Spleen (tissue), 11 donors: ENCODE measurements at regions not wholly inside any gene's neighbourhood (a gene's known extent, or its start where the extent isn't known, plus 50 kb on each side); places are given as distances from the start of the nearest gene placed in this dataset.

ENCODE experiments used
- DNase-seq: peaks from one replicate; pipeline ENCODE4 v3.0.0-alpha.2; 2020
- H3K27ac ChIP-seq, 8 donors: fragments of 200-600 bp; sonication (generic) in 7 of 8; 1 replicate in 4 of 8; 2 replicates in 4 of 8; pipeline versions ENCODE4 v1.5.0 to v1.8.0; 2016 to 2021; ENCODE audit warnings: inconsistent platforms in 4 of 8, mild to moderate bottlenecking in 4 of 8, moderate library complexity in 1 of 8
- H3K27me3 ChIP-seq, 7 donors: fragments of 200-600 bp; sonication (generic) in 6 of 7; replicated peaks in 1 of 7; 1 replicate in 4 of 7; 2 replicates in 3 of 7; pipeline versions ENCODE4 v1.5.0 to v1.8.0; 2016 to 2021; ENCODE audit warnings: inconsistent platforms in 3 of 7, mild to moderate bottlenecking in 1 of 7
- H3K36me3 ChIP-seq, 6 donors: fragments of 200-600 bp; sonication (generic) in 5 of 6; 1 replicate in 4 of 6; 2 replicates in 2 of 6; pipeline versions ENCODE4 v1.5.0 to v1.8.0; 2016 to 2021; ENCODE audit warnings: inconsistent platforms in 2 of 6
- H3K4me1 ChIP-seq, 6 donors: fragments of 200-600 bp; sonication (generic) in 5 of 6; 1 replicate in 3 of 6; 2 replicates in 3 of 6; pipeline versions ENCODE4 v1.5.0 to v1.8.0; 2016 to 2021; ENCODE audit warnings: inconsistent platforms in 3 of 6
- H3K4me3 ChIP-seq, 8 donors: fragments of 200-600 bp; sonication (generic) in 7 of 8; 1 replicate in 4 of 8; 2 replicates in 4 of 8; pipeline versions ENCODE4 v1.5.0 to v1.8.0; 2016 to 2021; ENCODE audit warnings: inconsistent platforms in 4 of 8, mild to moderate bottlenecking in 4 of 8, moderate library complexity in 2 of 8
- H3K9me3 ChIP-seq, 8 donors: fragments of 200-600 bp; sonication (generic) in 7 of 8; 1 replicate in 4 of 8; 2 replicates in 4 of 8; pipeline versions ENCODE4 v1.5.0 to v1.8.0; 2016 to 2021; ENCODE audit warnings: inconsistent platforms in 4 of 8
- POLR2A ChIP-seq, 3 donors: fragments of 450-650 bp; IDR thresholded peaks; one replicate each; pipeline ENCODE4 v1.5.1; 2017; ENCODE audit warnings: antibody characterized with exemption in 3 of 3, mild to moderate bottlenecking in 1 of 3
- POLR2AphosphoS5 ChIP-seq, 3 donors: sonication (generic); formaldehyde crosslinking; IDR thresholded peaks; one replicate each; pipeline ENCODE4 v1.5.1; 2017; ENCODE audit warnings: antibody characterized with exemption in 3 of 3
- WGBS, 5 donors: extraction: QIAGEN DNeasy Blood & Tissue Kit in 3 of 5; methylation state at CpG; one replicate each; pipeline versions ENCODE4 v1.1.5 to v1.1.7; 2013 to 2018; 5-methylcytosine and 5-hydroxymethylcytosine counted together
- intact Hi-C: fragments of 100-400 bp; cut with DNase I; formaldehyde crosslinking; loops from one replicate; pipeline ENCODE4 v1.15.0; 2023; ENCODE audit warnings: low total_unique reads
- TF ChIP-seq, protein P1 (sequence below), 11 experiments: fragments of 200-600 bp in 7 of 11; fragments of 450-650 bp in 4 of 11; sonication (generic) in 4 of 11; IDR thresholded peaks in 8 of 11; conservative IDR thresholded peaks in 3 of 11; 1 replicate in 7 of 11; 2 replicates in 4 of 11; pipeline versions ENCODE4 v1.4.0 to v1.8.0; 2016 to 2021; ENCODE audit warnings: antibody characterized with exemption in 11 of 11, inconsistent platforms in 4 of 11, mild to moderate bottlenecking in 1 of 11
- donor health status: healthy with polysubstance abuse.
- donor health status: DM: no; HTN: no; CAD: no; lungs with moderate emphysema.
- donor health status: DM: no; HTN: no; CAD: no.
- donor health status: Bipolar disorder and iron deficiency.
- donor health status: healthy.
- donor health status: DM: no; HTN: no; CAD: no.
- donor health status: DM: yes; HTN: yes; CAD: no.

DNA sequence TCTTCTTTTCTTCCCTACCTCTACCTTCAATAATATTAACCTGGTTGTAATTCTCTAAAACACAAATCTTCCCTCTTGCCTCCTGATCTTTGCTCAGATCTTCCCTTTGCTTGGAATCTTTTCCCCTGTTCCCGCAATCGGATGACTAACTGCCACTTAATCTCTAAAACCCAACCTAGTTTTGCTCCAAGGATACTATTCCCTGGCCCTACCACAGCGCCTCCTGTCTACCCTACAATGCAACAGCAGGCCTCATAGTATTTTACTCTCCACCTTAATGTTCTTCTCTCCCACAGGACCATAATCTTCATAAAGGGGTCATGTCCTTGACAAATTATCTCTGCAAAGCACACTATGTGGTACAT lies 246.8 kb upstream of the TNP1 start:
- H3K4me1 ChIP-seq = no peaks in the 10 kb centered on the region
- no peaks in the 10 kb centered on the region for H3K9me3 ChIP-seq
- no peak overlapping the region for H3K27ac ChIP-seq
- 88 to 93% (median 91%) methylated on average over 3 of the region's 3 CpGs for WGBS, 5 donors
- H3K27me3 ChIP-seq = no peaks in the 10 kb centered on the region
- no peak overlapping the region for H3K4me3 ChIP-seq
- intact Hi-C loops = no loop called here
- DNase-seq = no peak
- no peak for TF ChIP-seq POLR2AphosphoS5 (IDR thresholded peaks at IDR 0.05)
- TF ChIP-seq, protein P1, sequence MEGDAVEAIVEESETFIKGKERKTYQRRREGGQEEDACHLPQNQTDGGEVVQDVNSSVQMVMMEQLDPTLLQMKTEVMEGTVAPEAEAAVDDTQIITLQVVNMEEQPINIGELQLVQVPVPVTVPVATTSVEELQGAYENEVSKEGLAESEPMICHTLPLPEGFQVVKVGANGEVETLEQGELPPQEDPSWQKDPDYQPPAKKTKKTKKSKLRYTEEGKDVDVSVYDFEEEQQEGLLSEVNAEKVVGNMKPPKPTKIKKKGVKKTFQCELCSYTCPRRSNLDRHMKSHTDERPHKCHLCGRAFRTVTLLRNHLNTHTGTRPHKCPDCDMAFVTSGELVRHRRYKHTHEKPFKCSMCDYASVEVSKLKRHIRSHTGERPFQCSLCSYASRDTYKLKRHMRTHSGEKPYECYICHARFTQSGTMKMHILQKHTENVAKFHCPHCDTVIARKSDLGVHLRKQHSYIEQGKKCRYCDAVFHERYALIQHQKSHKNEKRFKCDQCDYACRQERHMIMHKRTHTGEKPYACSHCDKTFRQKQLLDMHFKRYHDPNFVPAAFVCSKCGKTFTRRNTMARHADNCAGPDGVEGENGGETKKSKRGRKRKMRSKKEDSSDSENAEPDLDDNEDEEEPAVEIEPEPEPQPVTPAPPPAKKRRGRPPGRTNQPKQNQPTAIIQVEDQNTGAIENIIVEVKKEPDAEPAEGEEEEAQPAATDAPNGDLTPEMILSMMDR (IDR thresholded peaks at IDR 0.05 in 8 of 11, conservative IDR thresholded peaks at IDR 0.05 in 3 of 11) = peak in 1 of 11 experiments; percentile 9
- H3K36me3 ChIP-seq = no peaks in the 10 kb centered on the region

DNA sequence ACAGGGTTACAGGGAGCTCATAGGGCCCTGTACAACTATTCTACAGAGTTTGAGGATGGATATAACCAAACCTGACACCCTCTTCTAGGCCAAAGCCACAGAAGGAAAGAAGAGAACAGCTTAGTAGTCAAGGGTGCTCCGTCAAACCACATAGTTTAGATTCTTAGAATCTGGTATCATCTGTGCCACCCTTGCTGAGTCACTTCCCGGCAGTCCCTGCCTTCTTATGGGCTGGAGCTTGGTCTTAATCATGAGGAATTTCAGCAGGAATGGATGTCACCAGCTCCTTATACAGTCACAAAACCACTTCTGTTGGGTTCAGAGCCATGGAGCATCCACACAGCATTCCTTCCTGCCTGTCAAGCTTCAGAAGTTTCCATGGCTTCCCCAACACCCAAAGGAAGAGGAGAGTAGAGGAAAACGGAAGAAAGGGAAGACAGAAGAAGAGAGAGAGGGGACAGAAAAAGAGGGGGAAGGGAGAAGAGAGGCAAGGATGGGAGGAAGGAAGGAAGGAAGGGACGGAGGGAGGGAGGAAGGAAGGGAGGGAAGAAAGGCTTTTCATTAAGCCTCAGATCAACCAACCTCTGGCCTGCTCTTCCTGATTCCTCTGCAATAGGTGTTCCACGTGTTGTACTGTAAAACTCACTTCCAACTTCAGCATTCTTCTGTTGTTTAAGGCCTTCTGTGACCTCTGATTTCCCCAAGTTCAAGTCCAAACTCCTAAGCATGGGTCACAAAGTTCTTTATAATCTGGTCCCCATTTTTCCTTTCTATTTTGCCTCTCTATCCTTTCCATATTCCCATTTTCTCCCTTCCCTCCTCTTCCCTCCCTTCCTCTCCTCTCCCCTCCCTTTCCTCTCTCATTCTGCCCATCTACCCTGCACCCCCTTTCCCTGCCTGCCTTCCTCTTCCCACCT lies 246.1 kb upstream of the TNP1 start:
- TF ChIP-seq POLR2AphosphoS5 (IDR thresholded peaks at IDR 0.05) = no peak
- TF ChIP-seq, protein P1 (IDR thresholded peaks at IDR 0.05 in 8 of 11, conservative IDR thresholded peaks at IDR 0.05 in 3 of 11) = no peak
- no peak for TF ChIP-seq POLR2A (IDR thresholded peaks at IDR 0.05)
- Histone ChIP-seq H3K36me3 (no peaks in the 10 kb centered on the region), H3K9me3 (no peaks in the 10 kb centered on the region), H3K4me1 (no peaks in the 10 kb centered on the region), H3K27me3 (no peaks in the 10 kb centered on the region), H3K4me3 (no peak overlapping the region), H3K27ac (no peak overlapping the region)
- no peak for DNase-seq
- 61 to 75% (median 66%) methylated on average over 5 of the region's 5 CpGs for WGBS, 5 donors
- intact Hi-C loops = no loop called here

DNA sequence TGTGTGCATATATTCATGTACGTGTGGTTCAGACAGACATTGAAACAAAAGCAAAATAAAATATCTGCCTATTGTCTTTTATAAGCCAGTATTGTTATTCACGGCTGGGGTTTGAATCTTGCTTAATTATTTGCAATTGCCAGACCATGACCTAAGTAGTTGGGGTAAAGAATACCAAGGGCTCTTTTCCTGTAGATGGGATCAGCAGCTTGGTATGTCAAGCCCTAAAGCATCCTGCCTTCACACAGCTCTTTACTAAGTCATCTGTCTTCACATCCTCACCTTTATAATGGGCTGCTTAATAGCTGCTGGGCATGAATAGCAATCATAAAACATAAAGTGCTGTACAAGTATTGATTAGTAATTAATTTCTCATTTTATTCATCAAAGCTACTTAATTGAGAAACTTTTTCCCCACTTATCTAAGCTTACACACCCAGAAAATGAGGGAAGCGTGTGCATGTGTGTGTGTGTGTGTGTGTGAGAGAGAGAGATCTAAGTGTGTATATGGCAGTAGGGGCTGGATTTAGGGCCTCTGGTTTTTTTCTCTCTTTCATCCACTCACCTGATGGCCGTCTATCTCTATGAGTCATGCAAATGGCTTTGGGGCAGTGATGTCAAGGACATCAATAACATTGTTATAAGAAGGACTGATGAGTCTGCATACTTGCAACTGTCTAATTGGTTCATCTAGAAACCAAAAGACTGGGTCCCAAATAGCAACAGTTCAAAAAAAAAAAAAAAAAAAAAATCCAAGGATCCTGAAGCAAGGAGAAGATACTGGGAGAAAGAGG lies 244.1 kb upstream of the TNP1 start:
- no peaks in the 10 kb centered on the region for H3K9me3 ChIP-seq
- no peak overlapping the region for H3K27ac ChIP-seq
- no peak for DNase-seq
- no peaks in the 10 kb centered on the region for H3K27me3 ChIP-seq
- 74 to 90% (median 80%) methylated on average over 4 of the region's 4 CpGs for WGBS, 5 donors
- TF ChIP-seq, protein P1 (IDR thresholded peaks at IDR 0.05 in 8 of 11, conservative IDR thresholded peaks at IDR 0.05 in 3 of 11) = no peak
- TF ChIP-seq POLR2A (IDR thresholded peaks at IDR 0.05) (no peak), POLR2AphosphoS5 (IDR thresholded peaks at IDR 0.05) (no peak)
- intact Hi-C loops = no loop called here
- H3K36me3 ChIP-seq = no peaks in the 10 kb centered on the region
- H3K4me3 ChIP-seq = no peak overlapping the region
- no peaks in the 10 kb centered on the region for H3K4me1 ChIP-seq

DNA sequence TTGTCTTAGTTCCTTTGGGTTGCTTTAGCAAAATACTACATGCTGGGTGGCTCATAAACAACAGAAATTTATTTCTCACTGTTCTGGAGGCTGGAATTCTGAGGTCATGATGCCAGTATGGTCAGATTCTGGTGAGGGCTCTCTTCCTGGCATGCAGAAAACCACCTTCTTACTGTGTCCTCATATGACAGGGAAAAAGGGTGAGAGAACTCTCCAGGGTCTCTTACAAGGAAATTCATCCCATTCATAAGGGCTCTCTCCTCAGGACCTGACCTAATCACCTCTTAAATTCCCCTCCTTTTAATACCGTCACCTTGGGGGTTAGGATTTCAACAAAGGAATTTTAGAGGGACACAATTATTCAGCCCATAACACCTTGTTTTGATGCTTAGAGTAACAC lies 243.1 kb upstream of the TNP1 start:
- TF ChIP-seq POLR2AphosphoS5 (IDR thresholded peaks at IDR 0.05) (no peak), POLR2A (IDR thresholded peaks at IDR 0.05) (no peak)
- TF ChIP-seq, protein P1 (IDR thresholded peaks at IDR 0.05 in 8 of 11, conservative IDR thresholded peaks at IDR 0.05 in 3 of 11) = no peak

More for the DNA sequence above, 243.1 kb upstream of the TNP1 start:
- H3K27me3 ChIP-seq = no peaks in the 10 kb centered on the region
- intact Hi-C loops = no loop called here
- no peaks in the 10 kb centered on the region for H3K9me3 ChIP-seq
- no peak overlapping the region for H3K27ac ChIP-seq
- no peaks in the 10 kb centered on the region for H3K36me3 ChIP-seq
- 82 to 93% (median 84%) methylated on average over 1 of the region's 1 CpG for WGBS, 5 donors
- H3K4me1 ChIP-seq = no peaks in the 10 kb centered on the region
- no peak for DNase-seq
- H3K4me3 ChIP-seq = no peak overlapping the region
